Activated CD8-positive, alpha-beta T cell treated with anti-CD3 and anti-CD28 coated beads for 36 hours (primary cell): ENCODE measurements at regions not wholly inside any gene's neighbourhood (a gene's known extent, or its start where the extent isn't known, plus 50 kb on each side); places are given as distances from the start of the nearest gene placed in this dataset.

Source experiments
- ATAC-seq: fragments of 200-7000 bp; cut with Tn5 transposase; one replicate; pipeline ENCODE4 v1.10.0; 2021; ENCODE audit warnings: mild to moderate bottlenecking, moderate library complexity
- CTCF ChIA-PET: fragments of 350-600 bp; sonication (Branson Sonifier 250); formaldehyde crosslinking; loops from one replicate; lab custom pipeline; 2021; ENCODE audit warnings: antibody characterized with exemption; lab: Charles Lee
- POLR2A ChIA-PET: fragments of 350-600 bp; sonication (Branson Sonifier 250); formaldehyde crosslinking; loops from one replicate; lab custom pipeline; 2021; ENCODE audit warnings: antibody characterized with exemption; lab: Charles Lee
- DNase-seq: peaks from one replicate; pipeline ENCODE4 v3.0.0-alpha.2; 2020
- H3K27ac Mint-ChIP-seq: one replicate; pipeline ENCODE4 v1.8.0; 2021; ENCODE audit warnings: mild to moderate bottlenecking, mixed read lengths
- H3K27me3 Mint-ChIP-seq: one replicate; pipeline ENCODE4 v1.8.0; 2021; ENCODE audit warnings: mixed read lengths
- H3K36me3 Mint-ChIP-seq: one replicate; pipeline ENCODE4 v1.8.0; 2021; ENCODE audit warnings: low read depth, mixed read lengths
- H3K4me1 Mint-ChIP-seq: one replicate; pipeline ENCODE4 v1.8.0; 2021; ENCODE audit warnings: low read depth, mixed read lengths
- H3K4me3 Mint-ChIP-seq: one replicate; pipeline ENCODE4 v1.8.0; 2021; ENCODE audit warnings: mild to moderate bottlenecking, moderate library complexity, mixed read lengths
- H3K9me3 Mint-ChIP-seq: one replicate; pipeline ENCODE4 v1.8.0; 2021; ENCODE audit warnings: mixed read lengths
- intact Hi-C: fragments of 100-400 bp; cut with micrococcal nuclease; formaldehyde crosslinking; loops from one replicate; pipeline ENCODE4 v1.10.0; 2022
- TF ChIP-seq, protein P1 (sequence below): fragments of 200-600 bp; IDR thresholded peaks from one replicate; pipeline ENCODE4 v1.8.0; 2022; ENCODE audit warnings: antibody characterized with exemption, mild to moderate bottlenecking

DNA sequence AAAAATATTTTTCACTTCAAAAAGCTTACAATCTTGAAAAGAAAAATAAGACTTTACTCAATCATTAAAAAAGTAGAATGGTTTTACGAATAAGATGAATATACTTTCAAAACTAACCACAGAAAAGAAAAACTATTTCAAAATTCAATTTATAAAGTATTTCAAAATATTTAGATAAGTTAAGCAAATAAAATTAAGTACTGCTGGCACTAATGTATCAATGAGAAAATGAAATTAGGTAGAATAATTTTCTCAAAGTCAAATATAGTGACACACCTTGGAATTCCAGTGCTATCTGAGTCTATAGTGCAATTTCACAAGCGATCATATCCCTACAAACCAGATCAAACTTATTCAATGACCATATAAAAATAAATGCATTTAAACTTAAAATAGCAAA is 109.8 kb upstream of the SEMA3A start:
- POLR2A ChIA-PET: no interaction called here
- no peak overlapping the region for H3K4me3 Mint-ChIP-seq

DNA sequence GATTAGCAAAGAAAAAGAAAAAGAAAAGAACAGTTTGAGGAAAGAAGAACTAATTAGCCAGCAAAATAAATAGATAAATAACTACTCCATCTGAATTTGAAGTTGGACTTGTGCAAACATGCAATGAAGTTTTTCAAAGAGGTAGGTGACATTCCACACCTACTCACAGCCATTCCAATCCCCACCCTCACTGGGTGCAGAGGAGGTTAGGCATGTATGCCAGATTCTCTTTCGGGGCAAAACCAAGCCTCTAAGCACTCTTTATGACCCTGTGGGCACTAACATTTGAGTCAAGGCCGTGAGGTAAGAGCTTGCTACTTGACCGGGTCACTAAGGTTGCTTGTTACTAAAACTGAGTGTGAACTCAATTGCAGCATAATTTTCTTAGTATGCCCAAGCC is 108.4 kb upstream of the SEMA3A start:
- ATAC-seq (no peak), DNase-seq (no peak)
- intact Hi-C loops: no loop called here
- H3K4me3 Mint-ChIP-seq: no peak overlapping the region
- ChIA-PET POLR2A (no interaction called here), CTCF (no interaction called here)
- no peaks in the 10 kb centered on the region for H3K4me1 Mint-ChIP-seq
- H3K27me3 Mint-ChIP-seq: no peaks in the 10 kb centered on the region
- H3K27ac Mint-ChIP-seq: no peak overlapping the region
- no peaks in the 10 kb centered on the region for H3K9me3 Mint-ChIP-seq
- no peaks in the 10 kb centered on the region for H3K36me3 Mint-ChIP-seq
- TF ChIP-seq, protein P1, sequence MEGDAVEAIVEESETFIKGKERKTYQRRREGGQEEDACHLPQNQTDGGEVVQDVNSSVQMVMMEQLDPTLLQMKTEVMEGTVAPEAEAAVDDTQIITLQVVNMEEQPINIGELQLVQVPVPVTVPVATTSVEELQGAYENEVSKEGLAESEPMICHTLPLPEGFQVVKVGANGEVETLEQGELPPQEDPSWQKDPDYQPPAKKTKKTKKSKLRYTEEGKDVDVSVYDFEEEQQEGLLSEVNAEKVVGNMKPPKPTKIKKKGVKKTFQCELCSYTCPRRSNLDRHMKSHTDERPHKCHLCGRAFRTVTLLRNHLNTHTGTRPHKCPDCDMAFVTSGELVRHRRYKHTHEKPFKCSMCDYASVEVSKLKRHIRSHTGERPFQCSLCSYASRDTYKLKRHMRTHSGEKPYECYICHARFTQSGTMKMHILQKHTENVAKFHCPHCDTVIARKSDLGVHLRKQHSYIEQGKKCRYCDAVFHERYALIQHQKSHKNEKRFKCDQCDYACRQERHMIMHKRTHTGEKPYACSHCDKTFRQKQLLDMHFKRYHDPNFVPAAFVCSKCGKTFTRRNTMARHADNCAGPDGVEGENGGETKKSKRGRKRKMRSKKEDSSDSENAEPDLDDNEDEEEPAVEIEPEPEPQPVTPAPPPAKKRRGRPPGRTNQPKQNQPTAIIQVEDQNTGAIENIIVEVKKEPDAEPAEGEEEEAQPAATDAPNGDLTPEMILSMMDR: no peak

More for the DNA sequence above, 109.8 kb upstream of the SEMA3A start:
- Mint-ChIP-seq H3K36me3 (no peaks in the 10 kb centered on the region), H3K9me3 (no peaks in the 10 kb centered on the region), H3K27me3 (no peaks in the 10 kb centered on the region), H3K27ac (no peak overlapping the region), H3K4me1 (no peaks in the 10 kb centered on the region)
- CTCF ChIA-PET: no interaction called here
- TF ChIP-seq, protein P1: no peak
- intact Hi-C loops: no loop called here
- DNase-seq (no peak), ATAC-seq (no peak)

DNA sequence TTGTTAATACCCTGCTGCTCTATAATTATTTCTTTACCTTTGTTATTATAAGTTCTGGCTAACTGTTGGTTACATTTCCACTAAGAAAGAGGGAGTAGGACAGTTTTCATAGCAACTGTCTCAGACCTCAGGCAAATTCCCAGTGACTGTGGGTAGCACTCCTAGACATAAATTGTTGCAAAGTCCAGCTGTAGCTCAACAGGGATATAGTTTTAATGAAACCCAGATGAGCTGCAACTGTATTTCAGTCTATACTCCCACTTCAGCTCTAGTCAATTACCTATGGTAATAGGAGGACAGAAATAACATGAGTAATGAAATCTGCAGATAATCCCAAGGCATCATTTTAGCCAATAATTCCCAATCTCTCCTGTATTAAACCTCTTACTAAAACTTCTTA is 103.0 kb upstream of the SEMA3A start:
- intact Hi-C loops: no loop called here
- ChIA-PET CTCF (no interaction called here), POLR2A (no interaction called here)
- Mint-ChIP-seq H3K36me3 (no peaks in the 10 kb centered on the region), H3K4me1 (no peaks in the 10 kb centered on the region), H3K27me3 (no peaks in the 10 kb centered on the region), H3K27ac (no peak overlapping the region), H3K9me3 (no peaks in the 10 kb centered on the region), H3K4me3 (no peak overlapping the region)
- TF ChIP-seq, protein P1: no peak
- DNase-seq (no peak), ATAC-seq (no peak)

GRCh38 chr7:84294847-84295455 is 100.4 kb upstream of the SEMA3A start:
- POLR2A ChIA-PET: no interaction called here
- Mint-ChIP-seq H3K36me3 (no peaks in the 10 kb centered on the region), H3K4me3 (no peak overlapping the region), H3K27ac (no peak overlapping the region), H3K9me3 (no peaks in the 10 kb centered on the region), H3K27me3 (no peaks in the 10 kb centered on the region), H3K4me1 (no peaks in the 10 kb centered on the region)
- TF ChIP-seq, protein P1: no peak
- intact Hi-C loops: no loop called here
- DNase-seq: no peak
- no peak for ATAC-seq
- CTCF ChIA-PET: no interaction called here

DNA sequence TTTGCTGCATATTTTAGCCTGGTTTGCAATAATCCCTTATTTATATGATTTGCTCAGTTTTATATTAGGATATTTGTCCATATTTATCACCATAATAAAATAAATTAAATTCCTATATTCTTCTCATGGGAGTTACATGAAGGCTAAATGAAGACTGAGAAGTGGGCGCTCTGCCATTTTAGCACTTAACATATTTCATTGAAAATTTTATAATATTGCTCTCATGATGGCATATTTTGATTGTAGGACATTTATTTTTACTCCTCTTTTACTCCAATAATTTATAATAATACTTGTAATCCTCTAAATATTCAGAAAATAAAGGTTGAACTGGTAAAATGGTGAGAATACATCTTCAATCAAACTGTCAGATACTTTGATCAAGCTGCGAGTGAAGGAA is 99.8 kb upstream of the SEMA3A start:
- H3K4me3 Mint-ChIP-seq: no peak overlapping the region
- H3K27ac Mint-ChIP-seq: no peak overlapping the region
- CTCF ChIA-PET: no interaction called here
- no peaks in the 10 kb centered on the region for H3K4me1 Mint-ChIP-seq
- no peaks in the 10 kb centered on the region for H3K27me3 Mint-ChIP-seq
- DNase-seq (no peak), ATAC-seq (no peak)
- no peaks in the 10 kb centered on the region for H3K36me3 Mint-ChIP-seq
- TF ChIP-seq, protein P1: no peak
- H3K9me3 Mint-ChIP-seq: no peaks in the 10 kb centered on the region
- intact Hi-C loops: no loop called here
- POLR2A ChIA-PET: no interaction called here
